ENCODE measurements at regions not wholly inside any gene's neighbourhood (a gene's known extent, or its start where the extent isn't known, plus 50 kb on each side); places are given as distances from the start of the nearest gene placed in this dataset.

DNA sequence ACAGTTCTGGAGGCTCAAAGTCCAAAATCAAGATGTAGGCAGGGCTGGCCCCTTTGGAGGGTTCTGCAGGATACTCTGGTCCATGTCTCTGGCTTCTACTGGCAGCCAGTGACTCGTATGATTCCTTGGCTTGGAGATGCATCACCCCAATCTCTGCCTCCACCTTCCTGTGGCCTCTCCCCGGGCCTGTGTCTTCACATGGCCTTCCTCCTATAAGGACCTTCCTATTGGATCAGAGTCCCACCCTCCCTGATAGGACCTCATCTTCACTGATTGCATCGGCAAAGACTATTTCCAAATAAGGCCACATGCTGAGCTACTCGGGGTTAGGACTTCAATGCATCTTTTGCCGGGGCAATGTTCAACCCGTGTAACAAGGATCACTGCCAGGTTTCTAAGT lies 509.0 kb downstream of the CD83 start:
- no peak for TF ChIP-seq RFX5 (IDR thresholded peaks at IDR 0.05; ENCODE audit: low read length)
- TF ChIP-seq, protein P1, sequence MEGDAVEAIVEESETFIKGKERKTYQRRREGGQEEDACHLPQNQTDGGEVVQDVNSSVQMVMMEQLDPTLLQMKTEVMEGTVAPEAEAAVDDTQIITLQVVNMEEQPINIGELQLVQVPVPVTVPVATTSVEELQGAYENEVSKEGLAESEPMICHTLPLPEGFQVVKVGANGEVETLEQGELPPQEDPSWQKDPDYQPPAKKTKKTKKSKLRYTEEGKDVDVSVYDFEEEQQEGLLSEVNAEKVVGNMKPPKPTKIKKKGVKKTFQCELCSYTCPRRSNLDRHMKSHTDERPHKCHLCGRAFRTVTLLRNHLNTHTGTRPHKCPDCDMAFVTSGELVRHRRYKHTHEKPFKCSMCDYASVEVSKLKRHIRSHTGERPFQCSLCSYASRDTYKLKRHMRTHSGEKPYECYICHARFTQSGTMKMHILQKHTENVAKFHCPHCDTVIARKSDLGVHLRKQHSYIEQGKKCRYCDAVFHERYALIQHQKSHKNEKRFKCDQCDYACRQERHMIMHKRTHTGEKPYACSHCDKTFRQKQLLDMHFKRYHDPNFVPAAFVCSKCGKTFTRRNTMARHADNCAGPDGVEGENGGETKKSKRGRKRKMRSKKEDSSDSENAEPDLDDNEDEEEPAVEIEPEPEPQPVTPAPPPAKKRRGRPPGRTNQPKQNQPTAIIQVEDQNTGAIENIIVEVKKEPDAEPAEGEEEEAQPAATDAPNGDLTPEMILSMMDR (IDR thresholded peaks at IDR 0.05): no peak
- TF ChIP-seq EP300 (IDR thresholded peaks at IDR 0.05; ENCODE audit: borderline replicate concordance in 1 of 2, low read depth in 1 of 2, low read length in 1 of 2): no peak

Data from SK-N-SH (cell line).